Natural killer cell treated with Interleukin-12 subunit alpha and Interleukin-12 subunit beta and Interleukin-15 and Interleukin-18, amount 100 ng/mL, for 72 hours (primary cell): ENCODE measurements at regions not wholly inside any gene's neighbourhood (a gene's known extent, or its start where the extent isn't known, plus 50 kb on each side); places are given as distances from the start of the nearest gene placed in this dataset.

Experiments
- ATAC-seq, 2 donors: fragments of 150-1000 bp; cut with Tn5 transposase in 1 of 2; sonication (Bioruptor Pico), chemical (Tn5 transposase) in 1 of 2; 2 replicates each; pipeline ENCODE4 v1.10.0; 2021
- DNase-seq: peaks from one replicate; pipeline ENCODE4 v3.0.0; 2022; ENCODE audit warnings: low spot score
- H3K27ac Mint-ChIP-seq, 2 donors: 1 replicate in 1 of 2; 2 replicates in 1 of 2; pipeline ENCODE4 v1.8.0; 2022; ENCODE audit warnings: mixed read lengths in 2 of 2, mild to moderate bottlenecking in 1 of 2, moderate library complexity in 1 of 2
- H3K27me3 Mint-ChIP-seq, 2 donors: 1 replicate in 1 of 2; 2 replicates in 1 of 2; pipeline ENCODE4 v1.8.0; 2022; ENCODE audit warnings: mixed read lengths in 2 of 2
- H3K36me3 Mint-ChIP-seq: one replicate; pipeline ENCODE4 v1.8.0; 2022; ENCODE audit warnings: mixed read lengths
- H3K4me1 Mint-ChIP-seq, 2 donors: 1 replicate in 1 of 2; 2 replicates in 1 of 2; pipeline ENCODE4 v1.8.0; 2022; ENCODE audit warnings: low read depth in 2 of 2, mixed read lengths in 2 of 2, mild to moderate bottlenecking in 1 of 2
- H3K4me3 Mint-ChIP-seq: one replicate; pipeline ENCODE4 v1.8.0; 2022; ENCODE audit warnings: mixed read lengths
- H3K9me3 Mint-ChIP-seq: 2 replicates; pipeline ENCODE4 v1.8.0; 2022; ENCODE audit warnings: mixed read lengths

DNA sequence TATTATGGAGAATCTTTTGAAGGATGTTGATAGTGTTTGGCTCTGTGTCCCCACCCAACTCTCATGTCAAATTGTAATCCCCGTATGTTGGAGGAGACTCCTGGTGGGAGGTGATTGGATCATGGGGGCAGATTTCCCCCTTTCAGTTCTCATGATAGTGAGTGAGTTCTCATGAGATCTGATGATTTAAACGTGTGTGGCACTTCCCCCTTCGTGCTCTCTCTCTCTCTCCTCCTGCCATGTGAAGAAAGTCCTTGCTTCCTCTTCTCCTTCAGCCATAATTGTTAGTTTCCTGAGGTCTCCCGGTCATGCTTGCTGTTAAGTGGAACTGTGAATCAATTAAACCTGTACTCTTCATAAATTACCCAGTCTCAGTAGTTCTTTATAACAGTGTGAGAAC is 166.1 kb upstream of the NUDT6 start:
- ATAC-seq (no peak), DNase-seq (no peak)
- H3K4me3 Mint-ChIP-seq = no peak overlapping the region
- no peaks in the 10 kb centered on the region for H3K9me3 Mint-ChIP-seq
- peaks cover 0 to 2% of the 10 kb centered on the region in 2 donors for H3K4me1 Mint-ChIP-seq
- no peaks in the 10 kb centered on the region for H3K27me3 Mint-ChIP-seq
- H3K36me3 Mint-ChIP-seq = peaks cover 19% of the 10 kb centered on the region
- H3K27ac Mint-ChIP-seq = no peak overlapping the region

DNA sequence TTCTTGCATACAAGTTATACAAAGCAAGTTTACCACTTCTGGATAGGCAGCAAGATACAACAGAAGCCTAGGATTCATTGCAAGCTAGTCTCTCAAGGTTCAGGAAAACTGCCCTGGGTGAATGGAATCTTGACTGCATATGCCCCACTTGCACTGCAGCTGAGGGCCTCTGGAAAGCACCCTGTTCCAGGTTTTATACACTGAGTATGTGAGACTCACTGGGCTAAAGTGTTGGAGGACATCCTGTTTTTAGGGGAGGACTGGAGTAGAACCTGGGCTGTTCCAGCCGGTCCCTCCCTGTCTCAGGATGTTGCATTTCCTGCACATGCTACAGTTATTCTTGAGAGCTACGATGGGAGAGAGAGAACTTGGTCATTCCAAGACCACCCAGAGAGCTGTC is 168.5 kb upstream of the NUDT6 start:
- no peak for DNase-seq
- Mint-ChIP-seq H3K4me3 (no peak overlapping the region), H3K9me3 (no peaks in the 10 kb centered on the region), H3K27ac (no peak overlapping the region), H3K4me1 (peaks cover 0 to 7% of the 10 kb centered on the region in 2 donors), H3K27me3 (no peaks in the 10 kb centered on the region), H3K36me3 (peaks cover 19% of the 10 kb centered on the region)
- ATAC-seq = no peak

DNA sequence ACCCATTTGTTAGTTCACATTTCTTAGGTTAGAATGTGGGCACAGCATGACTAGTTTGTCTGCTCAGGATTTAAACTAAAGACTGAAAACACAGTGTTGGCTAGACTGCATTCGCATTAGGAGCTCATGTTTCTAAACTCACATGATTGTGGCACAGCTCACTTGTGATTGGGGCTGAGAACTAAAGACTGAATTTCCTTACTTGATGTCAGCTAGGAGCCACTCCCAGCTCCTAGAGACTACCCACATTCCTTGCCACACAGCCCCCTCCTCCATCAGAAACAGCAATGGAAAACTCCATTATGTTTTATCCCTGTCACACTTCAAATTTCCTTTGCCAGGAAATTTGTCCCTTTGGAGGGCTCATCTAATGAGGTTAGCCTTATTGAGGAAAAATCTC is 170.2 kb upstream of the NUDT6 start:
- peaks cover 10% of the 10 kb centered on the region for H3K36me3 Mint-ChIP-seq
- H3K27ac Mint-ChIP-seq = no peak overlapping the region
- ATAC-seq = no peak
- H3K4me1 Mint-ChIP-seq = peaks cover 0 to 7% of the 10 kb centered on the region in 2 donors
- H3K9me3 Mint-ChIP-seq = no peaks in the 10 kb centered on the region
- no peak for DNase-seq
- H3K27me3 Mint-ChIP-seq = no peaks in the 10 kb centered on the region
- no peak overlapping the region for H3K4me3 Mint-ChIP-seq

DNA sequence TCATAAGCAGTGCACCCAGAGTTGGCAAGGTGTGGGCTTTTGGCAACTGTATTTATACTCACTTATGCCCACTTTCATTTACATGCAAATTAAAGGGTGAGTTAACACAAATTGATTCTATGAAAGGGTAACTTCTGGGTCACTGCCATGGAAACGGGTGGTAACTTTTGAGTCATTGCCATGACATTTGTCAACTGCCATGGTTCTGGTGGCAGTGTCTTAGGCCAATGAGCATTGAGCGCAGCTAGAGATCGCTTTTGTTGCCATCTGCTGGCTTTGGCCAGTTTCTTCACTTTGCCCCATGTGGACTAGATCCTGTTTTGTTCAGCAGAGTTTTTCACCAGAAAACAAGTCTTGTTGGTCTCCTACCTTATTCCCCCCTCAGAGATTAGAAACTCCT is 170.8 kb upstream of the NUDT6 start:
- Mint-ChIP-seq H3K27me3 (no peaks in the 10 kb centered on the region), H3K9me3 (no peaks in the 10 kb centered on the region), H3K36me3 (peaks cover 10% of the 10 kb centered on the region), H3K4me3 (no peak overlapping the region), H3K27ac (no peak overlapping the region), H3K4me1 (peaks cover 0 to 7% of the 10 kb centered on the region in 2 donors)
- ATAC-seq (peak in 1 of 2 donors; percentile 13), DNase-seq (no peak)

DNA sequence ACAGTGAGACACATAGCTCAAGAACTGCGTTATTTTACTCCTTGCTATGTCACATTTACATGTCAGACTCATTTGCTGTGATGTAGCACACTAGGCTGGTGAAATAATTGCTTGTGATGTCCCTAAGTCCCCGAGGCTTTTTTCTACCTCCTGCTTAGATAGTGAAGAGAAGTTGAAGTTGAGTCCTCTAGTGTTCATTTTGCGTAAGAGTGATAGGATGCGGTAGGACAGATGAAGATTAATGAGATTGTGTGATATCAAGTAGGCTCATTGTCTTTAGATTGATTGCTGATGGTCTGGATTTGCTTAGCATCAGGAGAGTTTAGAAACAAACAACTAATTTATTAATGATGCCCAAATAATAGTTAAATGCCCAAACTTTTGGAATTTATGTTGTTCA is 173.6 kb upstream of the NUDT6 start:
- H3K4me3 Mint-ChIP-seq = no peak overlapping the region
- H3K36me3 Mint-ChIP-seq = peaks cover 5% of the 10 kb centered on the region
- DNase-seq (no peak), ATAC-seq (no peak)
- no peak overlapping the region for H3K27ac Mint-ChIP-seq
- peaks cover 0 to 4% of the 10 kb centered on the region in 2 donors for H3K4me1 Mint-ChIP-seq
- no peaks in the 10 kb centered on the region for H3K9me3 Mint-ChIP-seq
- no peaks in the 10 kb centered on the region for H3K27me3 Mint-ChIP-seq

DNA sequence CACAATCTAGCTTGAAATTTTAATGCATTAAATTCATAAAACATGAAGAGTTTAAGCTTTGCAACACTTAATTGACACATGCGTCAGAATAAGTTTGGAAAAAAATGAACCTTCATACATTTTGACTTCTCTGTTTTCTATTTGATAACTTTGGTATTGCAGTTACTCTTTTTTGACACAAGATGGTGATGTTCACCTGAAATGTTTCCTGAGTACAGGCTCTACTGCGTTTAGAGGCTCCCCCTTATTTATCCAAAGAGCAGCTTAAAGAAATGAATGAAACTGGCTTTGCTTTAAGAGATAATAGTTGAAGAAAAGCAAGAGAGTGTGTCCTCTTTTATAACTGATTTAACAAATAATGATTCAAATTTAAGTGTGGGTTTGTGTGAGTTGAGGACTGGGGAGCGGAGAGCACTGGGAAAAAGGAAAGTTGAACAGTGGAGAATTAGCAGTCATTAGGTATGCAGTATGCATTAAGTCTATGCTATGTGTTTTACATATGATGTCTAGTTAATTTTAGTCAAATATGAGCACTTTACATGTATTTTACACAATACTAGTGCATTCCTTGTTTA is 180.6 kb upstream of the NUDT6 start:
- no peak for DNase-seq
- no peak for ATAC-seq
- H3K4me3 Mint-ChIP-seq = no peak overlapping the region
- no peaks in the 10 kb centered on the region for H3K27me3 Mint-ChIP-seq
- no peaks in the 10 kb centered on the region for H3K36me3 Mint-ChIP-seq
- no peak overlapping the region for H3K27ac Mint-ChIP-seq
- no peaks in the 10 kb centered on the region for H3K4me1 Mint-ChIP-seq
- H3K9me3 Mint-ChIP-seq = no peaks in the 10 kb centered on the region

DNA sequence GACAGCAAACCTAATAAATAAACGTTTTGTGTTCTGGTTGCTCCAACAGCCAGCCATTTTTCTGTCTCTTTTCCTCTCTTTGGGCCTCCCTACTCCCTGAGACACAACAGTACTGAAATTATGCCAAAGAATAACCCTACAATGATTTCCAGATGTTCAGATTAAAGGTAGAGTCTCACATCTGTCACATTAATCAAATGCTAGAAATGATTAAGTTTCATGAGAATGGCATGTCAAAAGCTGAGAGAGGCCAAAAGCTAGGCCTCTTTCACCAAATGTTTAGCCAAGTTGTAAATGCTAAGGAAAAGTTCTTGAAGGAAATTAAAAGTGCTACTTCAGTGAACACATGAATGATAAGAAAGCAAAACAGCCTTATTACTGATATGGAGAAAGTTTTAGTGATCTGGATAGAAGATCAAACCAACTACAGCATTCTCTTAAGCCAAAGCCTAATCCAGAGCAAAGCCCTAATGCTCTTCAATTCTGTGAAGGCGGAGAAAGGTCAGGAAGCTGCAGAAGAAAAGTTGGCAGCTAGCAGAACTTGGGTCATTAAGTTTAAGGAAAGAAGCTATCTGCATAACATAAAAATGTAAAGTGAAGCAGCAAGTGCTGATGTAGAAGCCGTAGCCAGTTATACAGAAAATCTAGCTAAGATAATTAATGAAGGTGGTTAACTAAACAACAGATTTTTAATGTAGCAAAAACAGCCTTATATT is 182.1 kb upstream of the NUDT6 start:
- no peaks in the 10 kb centered on the region for H3K36me3 Mint-ChIP-seq
- H3K27me3 Mint-ChIP-seq = no peaks in the 10 kb centered on the region
- H3K27ac Mint-ChIP-seq = no peak overlapping the region
- no peaks in the 10 kb centered on the region for H3K9me3 Mint-ChIP-seq
- no peak overlapping the region for H3K4me3 Mint-ChIP-seq
- H3K4me1 Mint-ChIP-seq = no peaks in the 10 kb centered on the region
- ATAC-seq = no peak
- no peak for DNase-seq

DNA sequence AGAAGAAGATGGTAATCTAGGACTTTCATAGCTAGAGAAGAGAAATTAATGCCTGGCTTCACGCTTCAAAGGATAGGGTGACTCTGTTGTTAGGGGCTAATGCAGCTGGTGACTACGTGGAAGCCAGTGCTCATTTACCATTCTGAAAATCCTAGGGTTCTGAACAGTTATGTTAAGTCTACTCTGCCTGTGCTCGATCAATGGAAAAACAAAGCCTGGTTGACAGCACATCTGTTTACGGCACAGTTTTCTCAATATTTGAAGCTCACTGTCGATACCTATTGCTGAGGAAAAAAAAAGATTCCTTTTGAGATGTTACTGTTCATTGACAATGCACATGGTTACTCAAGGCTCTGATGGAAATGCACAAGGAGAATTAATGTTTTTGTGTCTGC is 182.6 kb upstream of the NUDT6 start:
- Mint-ChIP-seq H3K36me3 (no peaks in the 10 kb centered on the region), H3K4me1 (no peaks in the 10 kb centered on the region), H3K27me3 (no peaks in the 10 kb centered on the region), H3K9me3 (no peaks in the 10 kb centered on the region), H3K27ac (no peak overlapping the region), H3K4me3 (no peak overlapping the region)
- no peak for ATAC-seq
- no peak for DNase-seq

DNA sequence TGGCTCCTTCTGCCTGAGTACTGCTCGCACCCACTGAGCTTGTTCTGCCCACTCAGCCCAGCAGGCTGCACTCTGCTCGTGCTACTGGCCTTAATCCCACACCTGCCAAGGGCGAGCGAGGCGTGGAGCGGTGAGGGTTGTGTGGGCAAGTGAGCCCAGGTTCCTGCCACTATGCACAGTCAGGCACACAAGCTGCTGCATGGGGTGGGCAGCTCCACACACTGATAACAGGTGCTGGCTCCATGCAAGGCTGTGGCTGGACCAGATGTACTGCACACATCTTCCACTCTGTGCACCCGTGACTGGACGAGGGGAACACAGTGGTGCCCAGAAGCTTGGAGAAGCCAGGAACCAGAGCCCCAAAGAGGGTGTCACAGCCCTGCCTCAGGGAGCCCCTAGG is 184.3 kb upstream of the NUDT6 start:
- ATAC-seq = no peak
- no peaks in the 10 kb centered on the region for H3K4me1 Mint-ChIP-seq
- no peaks in the 10 kb centered on the region for H3K36me3 Mint-ChIP-seq

DNA sequence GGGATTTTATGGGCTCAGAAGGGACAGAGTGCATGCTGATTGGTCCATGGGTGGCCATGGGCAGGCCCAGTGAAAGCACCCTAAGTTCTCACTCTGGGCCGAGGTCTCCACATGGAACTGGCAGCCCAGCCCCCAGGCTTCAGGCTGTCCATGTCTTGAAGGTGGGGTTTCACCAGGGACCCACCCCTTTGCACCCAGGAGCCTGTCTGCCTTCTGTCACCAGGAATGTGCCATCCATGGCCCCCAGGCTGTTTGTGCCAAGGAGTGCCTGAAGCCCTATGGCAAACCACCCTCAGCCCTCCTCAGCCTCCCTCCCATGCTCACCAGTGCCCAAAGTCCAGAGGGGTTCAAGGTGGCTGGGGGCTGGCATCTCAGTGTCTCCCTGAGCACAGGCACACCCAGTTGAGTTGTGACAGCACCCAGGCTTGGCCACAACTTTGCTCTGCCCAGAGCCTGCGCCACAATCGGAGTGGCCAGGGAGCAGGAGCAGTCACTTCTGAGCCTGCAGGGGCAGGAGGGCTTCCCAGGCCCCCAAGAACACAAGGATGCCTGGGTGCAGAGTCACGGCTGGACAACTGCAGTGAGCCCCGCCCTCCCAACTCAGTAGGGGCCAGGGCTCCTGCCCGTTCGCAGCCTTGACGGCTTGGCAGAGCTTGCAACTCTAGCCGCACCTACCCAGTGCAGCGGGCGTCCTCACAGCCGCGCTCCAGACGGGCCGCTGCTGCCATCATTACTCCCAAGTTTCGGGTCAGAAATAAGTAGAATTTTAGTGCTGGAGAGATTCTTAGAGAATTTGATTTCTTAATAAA is 185.3 kb upstream of the NUDT6 start:
- no peaks in the 10 kb centered on the region for H3K4me1 Mint-ChIP-seq
- H3K27me3 Mint-ChIP-seq = no peaks in the 10 kb centered on the region
- peak in 1 of 2 donors; percentile 56 for ATAC-seq
- H3K36me3 Mint-ChIP-seq = no peaks in the 10 kb centered on the region
- no peak for DNase-seq
- no peak overlapping the region for H3K27ac Mint-ChIP-seq
- H3K4me3 Mint-ChIP-seq = no peak overlapping the region
- no peaks in the 10 kb centered on the region for H3K9me3 Mint-ChIP-seq

More for the DNA sequence above, 184.3 kb upstream of the NUDT6 start:
- Mint-ChIP-seq H3K9me3 (no peaks in the 10 kb centered on the region), H3K27ac (no peak overlapping the region), H3K27me3 (no peaks in the 10 kb centered on the region), H3K4me3 (no peak overlapping the region)
- DNase-seq = no peak

DNA sequence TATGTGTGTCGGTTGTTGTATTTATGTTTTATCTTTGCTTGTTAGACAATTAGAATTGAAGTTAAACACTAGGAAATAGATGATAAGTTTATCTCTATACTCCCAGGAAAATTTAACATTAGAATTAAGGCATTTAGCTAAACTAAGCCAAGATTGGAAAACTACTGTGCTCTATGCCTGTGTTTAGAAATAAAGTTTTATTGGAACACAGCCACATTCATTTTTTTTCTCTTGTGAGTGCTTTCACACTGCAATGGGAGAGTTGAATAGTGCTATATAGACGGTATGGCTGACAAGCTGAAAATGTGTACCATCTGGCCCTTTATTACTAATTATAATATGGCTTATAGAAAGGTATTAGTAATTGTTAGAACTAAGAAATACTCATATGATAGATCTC is 186.7 kb upstream of the NUDT6 start:
- H3K36me3 Mint-ChIP-seq = no peaks in the 10 kb centered on the region
- H3K9me3 Mint-ChIP-seq = no peaks in the 10 kb centered on the region
- no peak overlapping the region for H3K27ac Mint-ChIP-seq
- H3K27me3 Mint-ChIP-seq = no peaks in the 10 kb centered on the region
- ATAC-seq = no peak
- no peaks in the 10 kb centered on the region for H3K4me1 Mint-ChIP-seq
- DNase-seq = no peak
- no peak overlapping the region for H3K4me3 Mint-ChIP-seq

DNA sequence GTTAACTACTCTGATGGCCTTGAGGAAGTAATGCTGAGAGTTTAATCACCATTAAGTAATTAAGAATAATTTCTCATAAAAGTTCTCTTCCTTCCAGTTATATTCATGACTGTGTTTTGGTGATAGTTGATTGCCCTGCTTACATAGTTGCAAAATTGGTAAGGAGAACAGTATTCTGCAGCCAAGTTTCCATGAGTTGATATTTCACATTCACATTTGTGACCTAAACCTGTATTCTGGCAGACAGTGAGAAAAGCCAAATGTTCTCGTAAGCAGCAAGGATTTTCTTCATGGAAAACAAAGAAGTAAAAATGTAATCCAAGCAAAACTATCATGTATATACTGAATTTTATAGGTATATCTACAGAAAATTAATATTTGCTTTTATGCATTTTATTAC is 187.8 kb upstream of the NUDT6 start:
- Mint-ChIP-seq H3K27ac (no peak overlapping the region), H3K9me3 (no peaks in the 10 kb centered on the region), H3K4me1 (no peaks in the 10 kb centered on the region), H3K4me3 (no peak overlapping the region), H3K36me3 (no peaks in the 10 kb centered on the region), H3K27me3 (no peaks in the 10 kb centered on the region)
- ATAC-seq (no peak), DNase-seq (no peak)

DNA sequence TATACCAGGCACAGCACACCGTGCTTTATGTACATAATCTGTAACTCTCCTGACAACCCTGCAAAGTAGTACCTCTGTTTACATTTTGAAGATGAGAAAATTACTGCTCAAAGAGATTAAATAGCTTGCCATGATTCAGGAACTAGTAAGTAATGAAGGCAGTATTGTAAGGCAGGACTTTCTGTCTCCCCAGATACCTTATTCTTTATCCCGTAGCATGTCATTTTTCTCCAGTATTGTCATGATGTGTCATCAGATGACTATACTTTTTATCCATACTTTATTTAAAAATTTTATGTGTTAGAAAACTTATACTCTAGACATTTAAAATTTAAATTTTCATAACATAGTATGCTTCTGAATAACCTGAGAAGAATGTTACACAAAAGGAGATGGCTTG is 188.3 kb upstream of the NUDT6 start:
- Mint-ChIP-seq H3K9me3 (no peaks in the 10 kb centered on the region), H3K36me3 (no peaks in the 10 kb centered on the region), H3K27ac (no peak overlapping the region), H3K4me1 (no peaks in the 10 kb centered on the region), H3K27me3 (no peaks in the 10 kb centered on the region), H3K4me3 (no peak overlapping the region)
- DNase-seq (no peak), ATAC-seq (no peak)

DNA sequence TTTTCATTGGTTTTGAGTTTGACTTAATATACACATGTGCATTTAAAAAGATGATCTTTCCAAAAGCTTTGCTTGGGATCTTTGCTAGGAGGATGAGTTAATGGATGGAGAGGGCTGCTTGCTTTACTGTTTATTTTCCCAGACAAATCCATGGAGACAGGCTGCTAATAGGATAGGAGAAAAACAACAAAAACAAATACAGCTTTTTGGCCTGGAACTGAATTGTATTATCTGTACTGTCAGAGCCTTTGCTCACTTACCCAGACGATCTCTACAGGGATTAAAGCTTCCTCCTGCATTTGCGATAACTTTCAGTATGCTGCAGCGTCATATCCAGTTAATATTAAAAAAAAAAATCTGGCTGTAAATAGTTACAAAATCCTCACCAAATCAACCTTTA is 190.8 kb upstream of the NUDT6 start:
- H3K9me3 Mint-ChIP-seq = no peaks in the 10 kb centered on the region
- no peak for DNase-seq
- H3K4me1 Mint-ChIP-seq = no peaks in the 10 kb centered on the region
- H3K36me3 Mint-ChIP-seq = no peaks in the 10 kb centered on the region
- no peak for ATAC-seq
- H3K27me3 Mint-ChIP-seq = no peaks in the 10 kb centered on the region
- H3K27ac Mint-ChIP-seq = no peak overlapping the region
- no peak overlapping the region for H3K4me3 Mint-ChIP-seq
